WI38 (cell line): ENCODE measurements at regions not wholly inside any gene's neighbourhood (a gene's known extent, or its start where the extent isn't known, plus 50 kb on each side); places are given as distances from the start of the nearest gene placed in this dataset.
"Not testable (repeated sequence)": the region's sequence is repeated elsewhere in the genome, so short reads cannot be mapped to it uniquely, and the experiment has no call there.

ENCODE experiments used
- H3K4me3 ChIP-seq: 2 replicates; pipeline ENCODE4 v1.5.1; 2011; ENCODE audit warnings: low read depth, mild to moderate bottlenecking, control low read depth, low read length
- CTCF ChIP-seq: IDR thresholded peaks from 2 replicates; pipeline ENCODE4 v1.5.1; 2012; ENCODE audit warnings: low read depth, mild to moderate bottlenecking, control low read depth, low read length

GRCh38 chr9:95788021-95788420, 87.5 kb upstream of the ERCC6L2 start:
- TF ChIP-seq CTCF, result no peak
- H3K4me3 ChIP-seq, result no peak overlapping the region

- no peak for TF ChIP-seq CTCF
- H3K4me3 ChIP-seq, result no peak overlapping the region
These were observed 90.3 kb upstream of the ERCC6L2 start for GRCh38 chr9:95785209-95785608.

- TF ChIP-seq CTCF, result no peak
- H3K4me3 ChIP-seq, result no peak overlapping the region
These were observed 91.2 kb upstream of the ERCC6L2 start for GRCh38 chr9:95784318-95784717.

GRCh38 chr9:95783426-95783975, 92.0 kb upstream of the ERCC6L2 start:
- H3K4me3 ChIP-seq, result no peak overlapping the region
- TF ChIP-seq CTCF, result no peak

- TF ChIP-seq CTCF, result no peak
These were observed 94.7 kb upstream of the ERCC6L2 start for GRCh38 chr9:95780751-95781150.

GRCh38 chr9:95780121-95780520, 95.4 kb upstream of the ERCC6L2 start:
- TF ChIP-seq CTCF, result no peak
- no peak overlapping the region for H3K4me3 ChIP-seq

More at GRCh38 chr9:95780751-95781150, 94.7 kb upstream of the ERCC6L2 start:
- H3K4me3 ChIP-seq, result no peak overlapping the region

GRCh38 chr9:95779597-95779996, 95.9 kb upstream of the ERCC6L2 start:
- H3K4me3 ChIP-seq, result not testable (repeated sequence)

- no peak for TF ChIP-seq CTCF
- H3K4me3 ChIP-seq, result no peak overlapping the region
These were observed 96.5 kb upstream of the ERCC6L2 start for GRCh38 chr9:95778957-95779356.
